HEK293T (cell line): ENCODE measurements at regions not wholly inside any gene's neighbourhood (a gene's known extent, or its start where the extent isn't known, plus 50 kb on each side); places are given as distances from the start of the nearest gene placed in this dataset.

Experiments used
- FOXA1 ChIP-seq: fragments of 450-650 bp; IDR thresholded peaks from 2 replicates; pipeline ENCODE4 v1.6.1; 2016; ENCODE audit warnings: mild to moderate bottlenecking
- FOXM1 ChIP-seq: fragments of 450-650 bp; IDR thresholded peaks from 2 replicates; pipeline ENCODE4 v1.6.1; 2017; ENCODE audit warnings: mild to moderate bottlenecking, borderline replicate concordance
- LEF1 ChIP-seq: fragments of 450-650 bp; IDR thresholded peaks from 2 replicates; pipeline ENCODE4 v1.6.1; 2017; ENCODE audit warnings: mild to moderate bottlenecking, borderline replicate concordance
- SP1 ChIP-seq: fragments of 450-650 bp; IDR thresholded peaks from 2 replicates; pipeline ENCODE4 v1.6.1; 2017
- SUZ12 ChIP-seq: fragments of 450-650 bp; IDR thresholded peaks from 2 replicates; pipeline ENCODE4 v1.6.1; 2016; ENCODE audit warnings: mild to moderate bottlenecking
- TARDBP ChIP-seq: fragments of 450-650 bp; IDR thresholded peaks from 2 replicates; pipeline ENCODE4 v1.6.1; 2016
- ZNF384 ChIP-seq: fragments of 450-650 bp; IDR thresholded peaks from 2 replicates; pipeline ENCODE4 v1.6.1; 2016

DNA sequence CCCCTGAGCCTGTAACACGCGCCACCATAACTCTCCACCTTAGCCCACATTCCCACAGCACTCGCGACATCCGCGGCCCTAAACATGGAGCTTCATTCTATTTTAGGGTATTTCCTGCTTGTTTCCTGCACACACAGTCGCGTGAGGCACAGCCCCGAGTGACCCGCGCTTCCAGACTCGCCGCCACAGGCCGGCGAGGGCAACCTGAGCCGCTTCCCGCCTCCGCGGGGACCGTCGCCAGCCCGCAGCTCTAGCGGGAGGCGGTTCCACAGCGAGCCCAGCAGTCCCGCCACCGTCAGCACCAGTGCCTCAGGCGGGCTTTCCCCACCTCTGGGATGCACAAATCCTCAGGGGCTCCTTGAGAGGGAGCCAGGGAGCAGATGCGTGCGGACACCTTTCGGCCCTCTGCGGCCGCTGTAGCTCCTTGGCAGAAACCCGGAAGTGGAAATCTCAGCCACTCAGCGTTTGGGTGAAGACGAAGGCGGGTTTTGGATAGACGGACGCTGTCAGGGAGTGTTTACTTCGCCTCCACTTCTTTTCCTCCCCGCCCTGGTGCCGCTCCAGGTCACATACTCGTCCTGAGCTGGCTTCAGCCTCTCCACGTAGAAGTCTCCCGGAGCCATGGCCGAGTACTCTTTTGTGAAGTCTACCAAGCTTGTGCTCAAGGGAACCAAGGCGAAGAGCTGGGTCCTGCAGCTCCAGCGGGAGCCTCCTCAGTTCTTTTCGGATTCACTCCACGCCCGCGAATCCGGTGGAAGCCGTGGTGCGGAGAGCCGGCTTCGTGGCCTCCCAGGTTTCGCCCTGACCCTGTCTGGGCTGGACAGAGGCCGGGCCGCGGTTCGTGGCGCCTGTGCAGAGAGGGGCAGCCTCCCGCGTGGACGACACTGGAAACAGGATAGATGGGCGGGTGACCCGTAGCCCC, 2177.4 kb upstream of the DEFB115 start:
- TF ChIP-seq FOXM1 = no peak
- TF ChIP-seq SUZ12 = no peak
- no peak for TF ChIP-seq TARDBP
- no peak for TF ChIP-seq ZNF384
- TF ChIP-seq LEF1 = no peak
- no peak for TF ChIP-seq FOXA1
- no peak for TF ChIP-seq SP1
